Osteocyte (in vitro differentiated cells): ENCODE measurements at regions not wholly inside any gene's neighbourhood (a gene's known extent, or its start where the extent isn't known, plus 50 kb on each side); places are given as distances from the start of the nearest gene placed in this dataset.

Experiments used
- DNase-seq: peaks from one replicate; pipeline ENCODE4 v3.0.0; 2021; ENCODE audit warnings: mixed read lengths; ENCODE audit not compliant: unreplicated experiment; ENCODE audit errors: extremely low spot score
- H3K27ac Mint-ChIP-seq: one replicate; pipeline ENCODE4 v1.8.0; 2021; ENCODE audit warnings: mild to moderate bottlenecking, mixed read lengths; ENCODE audit not compliant: unreplicated experiment
- H3K27me3 Mint-ChIP-seq: one replicate; pipeline ENCODE4 v1.8.0; 2021; ENCODE audit warnings: mixed read lengths; ENCODE audit not compliant: unreplicated experiment
- H3K36me3 Mint-ChIP-seq: one replicate; pipeline ENCODE4 v1.8.0; 2021; ENCODE audit warnings: mixed read lengths; ENCODE audit not compliant: unreplicated experiment
- H3K4me1 Mint-ChIP-seq: one replicate; pipeline ENCODE4 v1.8.0; 2021; ENCODE audit warnings: mixed read lengths; ENCODE audit not compliant: unreplicated experiment
- H3K4me3 Mint-ChIP-seq: one replicate; pipeline ENCODE4 v1.8.0; 2021; ENCODE audit warnings: mild to moderate bottlenecking, moderate library complexity, mixed read lengths; ENCODE audit not compliant: unreplicated experiment
- H3K9me3 Mint-ChIP-seq: one replicate; pipeline ENCODE4 v1.8.0; 2021; ENCODE audit warnings: mixed read lengths; ENCODE audit not compliant: unreplicated experiment
- CTCF ChIP-seq: fragments of 200-600 bp; sonication (generic); IDR thresholded peaks from 2 replicates; pipeline ENCODE4 v1.5.0; 2021; ENCODE audit warnings: antibody characterized with exemption, mild to moderate bottlenecking, moderate library complexity

GRCh38 chr15:45995800-45996199, 361.0 kb downstream of the SQOR start:
- Mint-ChIP-seq H3K36me3 (no peaks in the 10 kb centered on the region), H3K27ac (no peak overlapping the region), H3K9me3 (peaks cover 17% of the 10 kb centered on the region), H3K4me3 (no peak overlapping the region), H3K27me3 (peaks cover 3% of the 10 kb centered on the region), H3K4me1 (no peaks in the 10 kb centered on the region)
- TF ChIP-seq CTCF, result no peak
- no peak for DNase-seq

GRCh38 chr15:46014532-46014931, 379.7 kb downstream of the SQOR start:
- DNase-seq, result no peak
- H3K36me3 Mint-ChIP-seq, result no peaks in the 10 kb centered on the region
- no peaks in the 10 kb centered on the region for H3K4me1 Mint-ChIP-seq
- TF ChIP-seq CTCF, result no peak
- H3K27ac Mint-ChIP-seq, result no peak overlapping the region
- H3K4me3 Mint-ChIP-seq, result no peak overlapping the region
- peaks cover 2% of the 10 kb centered on the region for H3K27me3 Mint-ChIP-seq
- H3K9me3 Mint-ChIP-seq, result peaks cover 45% of the 10 kb centered on the region

GRCh38 chr15:46034755-46035154, 399.9 kb downstream of the SQOR start:
- Mint-ChIP-seq H3K36me3 (no peaks in the 10 kb centered on the region), H3K9me3 (no peaks in the 10 kb centered on the region), H3K27ac (no peak overlapping the region), H3K27me3 (no peaks in the 10 kb centered on the region), H3K4me3 (no peak overlapping the region), H3K4me1 (no peaks in the 10 kb centered on the region)
- TF ChIP-seq CTCF, result no peak
- DNase-seq, result no peak

GRCh38 chr15:46039703-46040102, 404.9 kb downstream of the SQOR start:
- no peak for DNase-seq
- Mint-ChIP-seq H3K27me3 (no peaks in the 10 kb centered on the region), H3K27ac (no peak overlapping the region), H3K36me3 (no peaks in the 10 kb centered on the region), H3K4me1 (no peaks in the 10 kb centered on the region), H3K9me3 (peaks cover 6% of the 10 kb centered on the region), H3K4me3 (no peak overlapping the region)
- TF ChIP-seq CTCF, result no peak

- no peak for TF ChIP-seq CTCF
- Mint-ChIP-seq H3K36me3 (no peaks in the 10 kb centered on the region), H3K27me3 (no peaks in the 10 kb centered on the region), H3K9me3 (peaks cover 6% of the 10 kb centered on the region), H3K4me3 (no peak overlapping the region), H3K4me1 (no peaks in the 10 kb centered on the region), H3K27ac (no peak overlapping the region)
- no peak for DNase-seq
These were observed 407.1 kb downstream of the SQOR start for GRCh38 chr15:46041905-46042304.
